GM12872 (cell line): ENCODE measurements at regions not wholly inside any gene's neighbourhood (a gene's known extent, or its start where the extent isn't known, plus 50 kb on each side); places are given as distances from the start of the nearest gene placed in this dataset.

ENCODE experiments used
- TF ChIP-seq, protein P1 (sequence below): IDR thresholded peaks from 3 replicates; pipeline ENCODE4 v1.5.1; 2011; ENCODE audit warnings: low read depth, mild to moderate bottlenecking, low read length, moderate library complexity; ENCODE audit not compliant: insufficient read depth

DNA sequence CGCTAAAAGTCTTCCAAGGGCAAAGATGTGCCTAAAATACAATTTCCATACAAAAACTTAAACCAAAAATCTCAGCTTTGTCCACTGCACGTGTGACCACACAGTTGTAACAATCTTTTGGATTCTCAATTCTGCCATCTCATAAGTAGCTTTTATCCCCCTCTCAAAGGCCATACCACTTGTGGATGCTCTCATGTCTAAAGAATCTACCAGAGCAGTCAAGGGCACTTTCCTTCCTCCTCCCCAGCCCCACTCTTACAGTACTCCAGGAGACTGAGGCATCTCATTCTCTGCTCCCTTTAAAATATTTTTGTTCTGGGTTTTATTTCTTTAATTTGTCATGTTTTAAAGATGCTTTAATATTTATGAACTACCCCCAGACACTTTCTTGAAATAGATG lies 102.3 kb upstream of the PFN2 start:
- TF ChIP-seq, protein P1, sequence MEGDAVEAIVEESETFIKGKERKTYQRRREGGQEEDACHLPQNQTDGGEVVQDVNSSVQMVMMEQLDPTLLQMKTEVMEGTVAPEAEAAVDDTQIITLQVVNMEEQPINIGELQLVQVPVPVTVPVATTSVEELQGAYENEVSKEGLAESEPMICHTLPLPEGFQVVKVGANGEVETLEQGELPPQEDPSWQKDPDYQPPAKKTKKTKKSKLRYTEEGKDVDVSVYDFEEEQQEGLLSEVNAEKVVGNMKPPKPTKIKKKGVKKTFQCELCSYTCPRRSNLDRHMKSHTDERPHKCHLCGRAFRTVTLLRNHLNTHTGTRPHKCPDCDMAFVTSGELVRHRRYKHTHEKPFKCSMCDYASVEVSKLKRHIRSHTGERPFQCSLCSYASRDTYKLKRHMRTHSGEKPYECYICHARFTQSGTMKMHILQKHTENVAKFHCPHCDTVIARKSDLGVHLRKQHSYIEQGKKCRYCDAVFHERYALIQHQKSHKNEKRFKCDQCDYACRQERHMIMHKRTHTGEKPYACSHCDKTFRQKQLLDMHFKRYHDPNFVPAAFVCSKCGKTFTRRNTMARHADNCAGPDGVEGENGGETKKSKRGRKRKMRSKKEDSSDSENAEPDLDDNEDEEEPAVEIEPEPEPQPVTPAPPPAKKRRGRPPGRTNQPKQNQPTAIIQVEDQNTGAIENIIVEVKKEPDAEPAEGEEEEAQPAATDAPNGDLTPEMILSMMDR, result no peak

DNA sequence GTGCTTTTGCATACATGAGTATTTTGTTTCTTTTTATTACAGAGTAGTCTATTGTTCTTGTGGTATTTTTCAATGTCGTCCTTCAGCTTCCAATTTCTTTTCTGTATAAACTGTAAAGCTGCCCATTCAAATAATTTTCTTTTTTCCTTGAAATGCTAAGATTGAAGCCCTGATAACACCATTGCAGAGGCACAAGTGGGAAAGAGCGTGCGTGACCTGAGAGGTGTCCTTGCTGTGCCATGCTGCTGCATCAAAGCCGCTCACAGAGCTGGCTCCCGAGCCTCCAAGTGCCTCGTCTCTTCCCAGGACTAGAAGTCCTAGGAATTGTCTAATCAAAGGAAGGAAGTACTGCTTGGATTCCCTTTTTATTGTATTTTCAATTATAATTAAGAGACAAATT lies 101.9 kb upstream of the PFN2 start:
- TF ChIP-seq, protein P1, result no peak

DNA sequence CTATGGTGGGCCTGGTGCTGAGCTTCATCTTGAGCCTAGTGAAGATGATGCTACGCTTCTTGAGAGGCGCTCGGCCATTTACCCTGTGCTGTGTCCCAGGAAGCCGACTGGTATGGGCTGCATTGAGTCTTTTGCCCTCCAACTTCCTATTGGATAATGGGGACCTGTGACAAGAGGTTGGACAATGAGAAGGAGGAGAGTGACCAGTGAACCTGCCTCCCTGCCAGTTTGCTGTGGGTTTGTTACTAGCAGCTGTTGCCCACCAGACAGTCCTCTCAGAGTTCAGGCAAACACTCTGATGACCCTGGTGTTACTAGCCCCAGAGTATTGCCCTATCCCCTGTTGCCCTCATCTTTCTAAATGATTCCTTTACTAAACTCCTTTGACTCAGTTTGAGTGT lies 99.6 kb upstream of the PFN2 start:
- TF ChIP-seq, protein P1, result no peak

DNA sequence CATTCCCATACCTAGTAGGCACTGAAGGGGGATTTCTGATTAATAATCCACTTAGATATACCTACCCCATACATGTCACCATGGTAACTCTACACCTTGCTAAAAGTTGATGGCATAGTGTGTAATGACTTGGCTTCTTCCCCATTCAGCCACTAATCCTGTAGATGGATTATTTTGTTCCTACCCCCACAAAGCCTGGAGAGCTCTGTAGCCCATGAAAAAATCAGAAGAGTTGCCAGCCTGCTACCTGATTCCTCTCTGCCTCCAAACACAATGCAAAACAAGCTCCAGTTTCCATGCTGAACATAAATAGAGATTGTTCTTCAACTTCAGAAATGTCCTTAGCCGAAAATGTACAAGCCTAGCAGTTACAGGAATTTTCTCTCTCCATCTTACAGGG lies 98.9 kb upstream of the PFN2 start:
- TF ChIP-seq, protein P1, result no peak

DNA sequence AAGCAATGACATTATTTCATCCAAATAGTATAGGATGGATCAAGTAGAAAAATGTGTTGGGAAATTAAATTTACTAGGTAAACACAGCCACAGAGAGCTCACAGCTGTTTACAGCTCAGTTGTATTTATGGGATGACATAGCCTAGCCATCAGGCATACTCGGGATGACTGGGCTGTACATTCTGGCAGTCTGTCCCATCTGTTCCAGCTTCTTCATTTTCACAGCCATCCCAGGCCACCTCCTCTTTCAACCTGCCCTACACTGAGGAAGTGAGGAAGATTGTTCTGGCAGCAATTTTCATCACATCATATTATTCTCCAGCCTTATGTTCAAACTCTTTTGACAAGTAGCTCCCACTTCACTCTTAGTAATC lies 98.4 kb upstream of the PFN2 start:
- TF ChIP-seq, protein P1, result no peak

DNA sequence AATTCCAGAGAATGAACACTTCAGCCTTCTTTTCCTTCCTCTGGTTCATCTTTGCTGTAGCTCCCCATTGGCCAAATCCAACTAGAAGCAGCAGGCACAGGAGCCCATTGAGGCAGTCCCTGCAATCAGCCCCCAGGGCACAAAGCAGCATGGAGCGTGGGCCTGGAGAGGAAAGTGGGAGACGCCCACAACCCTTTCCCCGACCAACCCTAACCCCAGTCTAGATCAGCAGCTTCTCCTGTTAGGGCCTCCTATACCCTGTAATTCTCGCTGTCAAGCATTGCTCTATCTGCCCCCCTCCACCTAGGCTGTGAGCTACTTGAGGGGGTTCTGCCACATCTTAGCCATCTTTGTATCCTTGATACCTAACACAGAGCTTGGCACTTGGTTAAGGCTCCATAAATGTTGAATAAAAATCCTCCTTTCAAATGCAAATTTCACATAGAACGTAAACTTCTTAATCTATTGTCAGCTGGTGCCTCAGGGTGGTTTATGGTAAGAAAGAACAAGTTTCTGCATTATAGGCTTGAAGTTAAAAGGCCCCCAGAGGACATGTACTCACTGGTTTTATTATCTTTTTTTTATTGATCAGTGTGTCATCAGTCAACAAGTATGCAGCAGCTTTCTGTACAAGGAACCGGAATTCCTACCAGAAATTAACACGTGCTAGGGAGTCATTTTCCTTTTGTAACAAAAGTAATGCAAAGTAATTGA lies 97.9 kb upstream of the PFN2 start:
- TF ChIP-seq, protein P1, result no peak

DNA sequence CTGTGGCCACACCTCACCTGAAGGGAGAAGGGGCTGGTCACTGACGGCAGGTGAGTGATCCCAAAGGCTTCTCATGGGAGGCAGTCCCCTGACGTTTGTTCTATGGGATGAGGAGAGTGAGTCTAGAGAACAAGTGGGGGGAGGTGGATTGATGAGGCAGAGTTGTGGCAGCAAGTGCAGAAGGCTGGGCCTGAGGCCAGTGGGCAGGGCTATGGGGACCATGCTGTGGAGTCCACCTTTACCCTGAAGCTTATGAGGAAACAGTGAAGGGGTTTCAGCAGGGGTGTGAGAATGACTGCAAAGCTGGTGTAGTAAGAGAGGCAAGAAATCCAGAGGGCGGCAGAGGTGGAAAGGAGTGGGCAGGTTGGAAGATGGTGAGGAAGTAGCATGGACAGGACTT lies 96.9 kb upstream of the PFN2 start:
- TF ChIP-seq, protein P1, result no peak

DNA sequence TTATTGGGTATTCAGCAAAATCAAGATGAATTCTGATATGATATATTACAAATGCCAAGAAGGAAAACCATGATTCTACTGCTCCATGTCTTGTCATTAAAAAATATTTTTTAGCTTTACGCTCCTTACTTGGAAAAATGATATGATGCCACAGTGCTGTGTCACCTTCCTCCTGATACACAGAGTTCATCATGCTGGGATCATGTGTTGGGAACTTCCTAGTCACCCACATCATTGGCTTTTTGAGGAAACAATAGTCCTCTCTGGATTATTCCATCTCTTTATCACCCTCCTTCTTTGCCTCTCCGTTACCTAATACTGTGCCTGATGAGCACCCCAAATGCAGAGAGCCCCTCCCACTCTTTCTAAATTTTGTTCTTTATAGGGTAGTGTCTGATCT lies 94.3 kb upstream of the PFN2 start:
- TF ChIP-seq, protein P1, result no peak
